IMR-90 (cell line): ENCODE measurements at regions not wholly inside any gene's neighbourhood (a gene's known extent, or its start where the extent isn't known, plus 50 kb on each side); places are given as distances from the start of the nearest gene placed in this dataset.

Experiments used
- ATAC-seq: fragments of 200-7000 bp; cut with Tn5 transposase; 2 replicates; pipeline ENCODE4 v1.9.1; 2020; ENCODE audit warnings: low read depth, mild to moderate bottlenecking, moderate library complexity
- BruUV-seq: library from RNA; stranded (reverse); fragments of 400-500 nt; replicated peaks from 2 replicates; lab custom pipeline; 2021; lab: Mats Ljungman, UMichigan
- CTCF ChIA-PET: fragments of 300-600 bp; formaldehyde crosslinking; extraction: SDS; loops from one replicate; lab custom pipeline; 2021; ENCODE audit warnings: antibody characterized with exemption; lab: Yijun Ruan, JAX
- POLR2A ChIA-PET: fragments of 300-600 bp; sonication (Branson Sonifier 250); formaldehyde crosslinking; loops from one replicate; lab custom pipeline; 2022; ENCODE audit warnings: antibody characterized with exemption; ENCODE audit not compliant: unreplicated experiment; lab: Charles Lee
- DNase-seq: peaks from one replicate; pipeline ENCODE4 v3.0.0; 2013
- H2AFZ ChIP-seq: replicated peaks from 2 replicates; pipeline ENCODE3; 2013; ENCODE audit warnings: low read length, mild to moderate bottlenecking; ENCODE audit not compliant: poor library complexity
- H2AK5ac ChIP-seq: 2 replicates; pipeline ENCODE4 v1.6.1; 2013; ENCODE audit warnings: low read depth, low read length, inconsistent platforms
- H2AK9ac ChIP-seq: replicated peaks from 2 replicates; pipeline ENCODE3; 2013; ENCODE audit warnings: mild to moderate bottlenecking, low read depth, low read length, moderate library complexity; ENCODE audit not compliant: poor library complexity
- H2BK120ac ChIP-seq: 2 replicates; pipeline ENCODE4 v1.6.1; 2013; ENCODE audit warnings: low read depth, low read length, inconsistent platforms
- H2BK15ac ChIP-seq: 3 replicates; pipeline ENCODE4 v1.6.1; 2013; ENCODE audit warnings: low read depth, low read length, inconsistent platforms
- H2BK20ac ChIP-seq: 2 replicates; pipeline ENCODE4 v1.6.1; 2013; ENCODE audit warnings: low read depth, mild to moderate bottlenecking, inconsistent platforms, low read length, moderate library complexity
- H2BK5ac ChIP-seq: 2 replicates; pipeline ENCODE4 v1.6.1; 2013; ENCODE audit warnings: mild to moderate bottlenecking, low read depth, low read length, inconsistent platforms; ENCODE audit not compliant: poor library complexity, severe bottlenecking
- H3K14ac ChIP-seq: replicated peaks from 2 replicates; pipeline ENCODE4 v1.6.1; 2013; ENCODE audit warnings: low read depth, low read length, inconsistent platforms
- H3K18ac ChIP-seq: 2 replicates; pipeline ENCODE4 v1.6.1; 2013; ENCODE audit warnings: low read depth, low read length, control low read depth
- H3K23ac ChIP-seq: 2 replicates; pipeline ENCODE4 v1.6.1; 2013; ENCODE audit warnings: low read depth, low read length, inconsistent platforms
- H3K27ac ChIP-seq: 2 replicates; pipeline ENCODE4 v1.5.1; 2013; ENCODE audit warnings: mild to moderate bottlenecking, control low read depth, low read length; ENCODE audit not compliant: insufficient read depth
- H3K27me3 ChIP-seq: 2 replicates; pipeline ENCODE4 v1.6.1; 2013; ENCODE audit warnings: low read length; ENCODE audit not compliant: control insufficient read depth, insufficient read depth
- H3K36me3 ChIP-seq: 2 replicates; pipeline ENCODE4 v1.6.1; 2013; ENCODE audit warnings: low read length, mixed read lengths; ENCODE audit not compliant: control insufficient read depth, insufficient read depth
- H3K4ac ChIP-seq: 2 replicates; pipeline ENCODE4 v1.6.1; 2013; ENCODE audit warnings: low read depth, low read length, inconsistent platforms
- H3K4me1 ChIP-seq: 2 replicates; pipeline ENCODE4 v1.6.1; 2013; ENCODE audit warnings: low read length, mixed read lengths; ENCODE audit not compliant: control insufficient read depth, insufficient read depth
- H3K4me2 ChIP-seq: 2 replicates; pipeline ENCODE4 v1.6.1; 2013; ENCODE audit warnings: low read depth, mild to moderate bottlenecking, control low read depth, low read length, moderate library complexity
- H3K4me3 ChIP-seq: 2 replicates; pipeline ENCODE4 v1.5.1; 2013; ENCODE audit warnings: low read depth, mild to moderate bottlenecking, control low read depth, low read length, moderate library complexity; ENCODE audit not compliant: insufficient read depth
- H3K56ac ChIP-seq: 2 replicates; pipeline ENCODE4 v1.6.1; 2013; ENCODE audit warnings: low read length, inconsistent platforms; ENCODE audit not compliant: insufficient read depth; ENCODE audit errors: extremely low read depth
- H3K79me1 ChIP-seq, 2 experiments: 2 replicates each; pipeline ENCODE4 v1.6.1; 2013; ENCODE audit warnings: low read length in 2 of 2, inconsistent platforms in 1 of 2, low read depth in 1 of 2
- H3K9ac ChIP-seq: 2 replicates; pipeline ENCODE4 v1.6.1; 2013; ENCODE audit warnings: low read depth, low read length, control low read depth
- H3K9me1 ChIP-seq: 2 replicates; pipeline ENCODE4 v1.6.1; 2013; ENCODE audit warnings: low read length, inconsistent platforms; ENCODE audit not compliant: insufficient read depth
- H3K9me3 ChIP-seq: 2 replicates; pipeline ENCODE4 v1.6.1; 2013; ENCODE audit warnings: low read length; ENCODE audit not compliant: control insufficient read depth, insufficient read depth
- H4K20me1 ChIP-seq: 2 replicates; pipeline ENCODE4 v1.6.1; 2013; ENCODE audit warnings: low read length, inconsistent platforms; ENCODE audit not compliant: insufficient read depth
- H4K5ac ChIP-seq: 2 replicates; pipeline ENCODE4 v1.6.1; 2013; ENCODE audit warnings: mild to moderate bottlenecking, low read depth, low read length, control low read depth
- H4K8ac ChIP-seq, 2 experiments: 2 replicates each; pipeline ENCODE4 v1.6.1; 2013; ENCODE audit warnings: low read depth in 2 of 2, low read length in 2 of 2, control low read depth in 1 of 2, inconsistent platforms in 1 of 2
- H4K91ac ChIP-seq: 2 replicates; pipeline ENCODE4 v1.6.1; 2013; ENCODE audit warnings: low read depth, low read length, inconsistent platforms; ENCODE audit not compliant: insufficient read depth
- BHLHE40 ChIP-seq: fragments of 150-350 bp; IDR thresholded peaks from 2 replicates; pipeline ENCODE4 v1.6.1; 2016; ENCODE audit warnings: mild to moderate bottlenecking, low read depth, low read length
- CEBPB ChIP-seq: IDR thresholded peaks from 2 replicates; pipeline ENCODE4 v1.6.1; 2012; ENCODE audit warnings: low read depth, low read length, improper control_type of control experiment
- CHD1 ChIP-seq: IDR thresholded peaks from 2 replicates; pipeline ENCODE4 v1.6.1; 2012; ENCODE audit warnings: low read depth, low read length, improper control_type of control experiment
- CTCF ChIP-seq: conservative IDR thresholded peaks from 2 replicates; pipeline ENCODE4 v1.5.1; 2012; ENCODE audit warnings: mild to moderate bottlenecking, low read depth, low read length, improper control_type of control experiment
- ELK1 ChIP-seq: fragments of 150-350 bp; IDR thresholded peaks from 2 replicates; pipeline ENCODE4 v1.6.1; 2016; ENCODE audit warnings: low read depth, mild to moderate bottlenecking, low read length, moderate library complexity, borderline replicate concordance
- FOS ChIP-seq: fragments of 150-350 bp; IDR thresholded peaks from 2 replicates; pipeline ENCODE4 v1.6.1; 2016; ENCODE audit warnings: low read depth, low read length
- MAFK ChIP-seq: IDR thresholded peaks from 2 replicates; pipeline ENCODE4 v1.6.1; 2012; ENCODE audit warnings: low read depth, low read length, improper control_type of control experiment
- MAZ ChIP-seq: IDR thresholded peaks from 2 replicates; pipeline ENCODE4 v1.6.1; 2012; ENCODE audit warnings: low read depth, mild to moderate bottlenecking, low read length, improper control_type of control experiment, moderate library complexity, borderline replicate concordance
- NFE2L2 ChIP-seq: fragments of 150-350 bp; IDR thresholded peaks from 2 replicates; pipeline ENCODE4 v1.6.1; 2016; ENCODE audit warnings: low read depth, mild to moderate bottlenecking, low read length
- POLR2A ChIP-seq: IDR thresholded peaks from 2 replicates; pipeline ENCODE4 v1.6.1; 2012; ENCODE audit warnings: mild to moderate bottlenecking, low read depth, low read length
- RAD21 ChIP-seq: IDR thresholded peaks from 2 replicates; pipeline ENCODE4 v1.6.1; 2012; ENCODE audit warnings: low read length, improper control_type of control experiment
- SMC3 ChIP-seq: fragments of 150-350 bp; IDR thresholded peaks from 2 replicates; pipeline ENCODE4 v1.6.1; 2016; ENCODE audit warnings: low read depth, mild to moderate bottlenecking, antibody characterized with exemption, low read length, moderate library complexity
- USF2 ChIP-seq: fragments of 150-350 bp; IDR thresholded peaks from 2 replicates; pipeline ENCODE4 v1.6.1; 2017; ENCODE audit warnings: mild to moderate bottlenecking, antibody characterized with exemption, low read length, low read depth
- WGBS, 2 experiments: methylation state at CpG; one replicate each; pipeline versions ENCODE4 v1.1.5 to v1.1.7; 2013; ENCODE audit warnings: missing lambda C conversion rate in 2 of 2; ENCODE audit not compliant: insufficient read length in 1 of 2; ENCODE audit errors: extremely low coverage in 2 of 2; 5-methylcytosine and 5-hydroxymethylcytosine counted together
- dilution Hi-C: fragments of 300-500 bp; cut with HindIII; formaldehyde crosslinking; loops from one replicate; pipeline ENCODE4 v1.14.3; 2018; ENCODE audit warnings: low sequenced_read_pairs; ENCODE audit not compliant: unreplicated experiment
- in situ Hi-C: fragments of 300-500 bp; cut with MboI; formaldehyde crosslinking; loops from 3 replicates; pipeline ENCODE4 v1.14.3; 2019; ENCODE audit warnings: low sequenced_read_pairs, inconsistent platforms, mixed read lengths
- intact Hi-C: fragments of 100-400 bp; cut with micrococcal nuclease; formaldehyde crosslinking; loops from 2 replicates; pipeline ENCODE4 v1.10.0; 2022

- CTCF ChIA-PET: interaction anchor here (0.6 kb wide), 1 partner anchor 25 kb away, joined by 3 read pairs; no protein-coding TSS in a partner anchor
- POLR2A ChIA-PET: no interaction called here
Observed at GRCh38 chr1:199767700-199768099, 259.8 kb upstream of the NR5A2 start.

More at GRCh38 chr1:199767700-199768099, 259.8 kb upstream of the NR5A2 start:
- H3K27me3 ChIP-seq: no peaks in the 10 kb centered on the region
- no peak overlapping the region for H4K91ac ChIP-seq
- in situ Hi-C loops (no loop called here), dilution Hi-C loops (no loop called here), intact Hi-C loops (no loop called here)
- no peak overlapping the region for H3K23ac ChIP-seq
- no peak for TF ChIP-seq ELK1
- TF ChIP-seq NFE2L2: no peak
- TF ChIP-seq SMC3: no peak
- TF ChIP-seq MAFK: no peak
- no peak for TF ChIP-seq CHD1
- no peak for TF ChIP-seq USF2
- TF ChIP-seq RAD21: no peak
- TF ChIP-seq CEBPB: no peak
- TF ChIP-seq CTCF: no peak
- TF ChIP-seq POLR2A: no peak
- no peak for TF ChIP-seq BHLHE40
- no peak for TF ChIP-seq MAZ
- no peak for TF ChIP-seq FOS
- no peak overlapping the region for H2BK15ac ChIP-seq
- no peak overlapping the region for H2BK5ac ChIP-seq
- H4K5ac ChIP-seq: no peak overlapping the region
- no peak overlapping the region for H2AK9ac ChIP-seq
- H3K14ac ChIP-seq: no peak overlapping the region
- no peak overlapping the region for H3K9ac ChIP-seq
- H3K4me3 ChIP-seq: no peak overlapping the region
- no peak overlapping the region for H3K4ac ChIP-seq
- no peak overlapping the region for H3K4me2 ChIP-seq
- no peaks in the 10 kb centered on the region for H3K4me1 ChIP-seq
- H3K9me1 ChIP-seq: no peaks in the 10 kb centered on the region
- peaks cover 2% of the 10 kb centered on the region; the same call in 1 of the 2 replicates for H3K9me3 ChIP-seq
- ATAC-seq (no peak), DNase-seq (no peak)
- H2AK5ac ChIP-seq: no peak overlapping the region
- no peak overlapping the region for H3K18ac ChIP-seq
- H2BK20ac ChIP-seq: no peak overlapping the region
- no peak overlapping the region for H2BK120ac ChIP-seq
- no peaks in the 10 kb centered on the region for H3K36me3 ChIP-seq
- no peak overlapping the region for H3K56ac ChIP-seq
- H4K20me1 ChIP-seq: no peaks in the 10 kb centered on the region
- no peak overlapping the region for H4K8ac ChIP-seq
- no TSS peak for BruUV-seq
- no peak overlapping the region for H2AFZ ChIP-seq
- H3K27ac ChIP-seq: no peak overlapping the region
- H3K79me1 ChIP-seq: no peaks in the 10 kb centered on the region
- WGBS, 2 experiments: no CpG with 5 or more reads among the region's 2 CpGs
